Activated T-helper 2 cell treated with anti-CD3 and anti-CD28 coated beads, Interferon-gamma antibody, Interleukin-2, Interleukin-4, amounts not matched to agents 10 μg/mL and 5 μg/mL and 100 μg/mL, durations not matched to agents 14 hours and 24 hours and 36 hours (primary cell): ENCODE measurements at regions not wholly inside any gene's neighbourhood (a gene's known extent, or its start where the extent isn't known, plus 50 kb on each side); places are given as distances from the start of the nearest gene placed in this dataset.
"Not testable (repeated sequence)": the region's sequence is repeated elsewhere in the genome, so short reads cannot be mapped to it uniquely, and the experiment has no call there.

ENCODE experiments used
- DNase-seq: peaks from one replicate; pipeline ENCODE4 v3.0.0; 2021; ENCODE audit warnings: low spot score
- H3K27ac Mint-ChIP-seq: one replicate; pipeline ENCODE4 v1.8.0; 2021; ENCODE audit warnings: mixed read lengths
- H3K27me3 Mint-ChIP-seq: one replicate; pipeline ENCODE4 v1.8.0; 2021; ENCODE audit warnings: low read depth, mixed read lengths
- H3K36me3 Mint-ChIP-seq: one replicate; pipeline ENCODE4 v1.8.0; 2021; ENCODE audit warnings: low read depth, mixed read lengths
- H3K4me1 Mint-ChIP-seq: one replicate; pipeline ENCODE4 v1.8.0; 2021; ENCODE audit warnings: low read depth, mixed read lengths
- H3K4me3 Mint-ChIP-seq: one replicate; pipeline ENCODE4 v1.8.0; 2021; ENCODE audit warnings: low read depth, mild to moderate bottlenecking, moderate library complexity, mixed read lengths
- H3K9me3 Mint-ChIP-seq: one replicate; pipeline ENCODE4 v1.8.0; 2021; ENCODE audit warnings: mixed read lengths
- intact Hi-C: fragments of 100-400 bp; cut with micrococcal nuclease; formaldehyde crosslinking; loops from one replicate; pipeline ENCODE4 v1.15.1; 2023

- Mint-ChIP-seq H3K36me3 (no peaks in the 10 kb centered on the region), H3K9me3 (no peaks in the 10 kb centered on the region), H3K4me3 (no peak overlapping the region), H3K4me1 (no peaks in the 10 kb centered on the region), H3K27me3 (no peaks in the 10 kb centered on the region), H3K27ac (no peak overlapping the region)
- no peak for DNase-seq
- intact Hi-C loops: no loop called here
Observed at GRCh38 chr4:94036964-94037363, 170.7 kb upstream of the SMARCAD1 start.

GRCh38 chr4:94038195-94038594, 169.5 kb upstream of the SMARCAD1 start:
- Mint-ChIP-seq H3K36me3 (no peaks in the 10 kb centered on the region), H3K27ac (no peak overlapping the region), H3K27me3 (no peaks in the 10 kb centered on the region), H3K9me3 (peaks cover 2% of the 10 kb centered on the region), H3K4me1 (no peaks in the 10 kb centered on the region), H3K4me3 (no peak overlapping the region)
- intact Hi-C loops: no loop called here
- DNase-seq: no peak

- Mint-ChIP-seq H3K27ac (no peak overlapping the region), H3K36me3 (no peaks in the 10 kb centered on the region), H3K4me3 (no peak overlapping the region), H3K9me3 (peaks cover 7% of the 10 kb centered on the region), H3K27me3 (no peaks in the 10 kb centered on the region), H3K4me1 (no peaks in the 10 kb centered on the region)
- no peak for DNase-seq
- intact Hi-C loops: no loop called here
Observed at GRCh38 chr4:94039226-94039625, 168.4 kb upstream of the SMARCAD1 start.

- intact Hi-C loops, H3K36me3 Mint-ChIP-seq, H3K27me3 Mint-ChIP-seq, DNase-seq, H3K27ac Mint-ChIP-seq, H3K9me3 Mint-ChIP-seq, H3K4me3 Mint-ChIP-seq, H3K4me1 Mint-ChIP-seq: not testable (repeated sequence)
Observed at GRCh38 chr4:94044471-94044870, 163.2 kb upstream of the SMARCAD1 start.

GRCh38 chr4:94063084-94063483, 144.6 kb upstream of the SMARCAD1 start:
- no peaks in the 10 kb centered on the region for H3K9me3 Mint-ChIP-seq
- H3K36me3 Mint-ChIP-seq: no peaks in the 10 kb centered on the region
- no peak for DNase-seq
- H3K27ac Mint-ChIP-seq: no peak overlapping the region
- no peaks in the 10 kb centered on the region for H3K4me1 Mint-ChIP-seq
- intact Hi-C loops: no loop called here
- no peak overlapping the region for H3K4me3 Mint-ChIP-seq
- no peaks in the 10 kb centered on the region for H3K27me3 Mint-ChIP-seq

- Mint-ChIP-seq H3K27me3 (no peaks in the 10 kb centered on the region), H3K4me3 (no peak overlapping the region), H3K27ac (no peak overlapping the region), H3K36me3 (no peaks in the 10 kb centered on the region), H3K4me1 (no peaks in the 10 kb centered on the region), H3K9me3 (no peaks in the 10 kb centered on the region)
- intact Hi-C loops: no loop called here
- no peak for DNase-seq
Observed at GRCh38 chr4:94068753-94069719, 138.6 kb upstream of the SMARCAD1 start.

- H3K9me3 Mint-ChIP-seq: no peaks in the 10 kb centered on the region
- no peaks in the 10 kb centered on the region for H3K4me1 Mint-ChIP-seq
- intact Hi-C loops: no loop called here
- no peaks in the 10 kb centered on the region for H3K27me3 Mint-ChIP-seq
- no peak overlapping the region for H3K27ac Mint-ChIP-seq
- no peak overlapping the region for H3K4me3 Mint-ChIP-seq
- DNase-seq: no peak
- no peaks in the 10 kb centered on the region for H3K36me3 Mint-ChIP-seq
Observed at GRCh38 chr4:94076498-94076897, 131.2 kb upstream of the SMARCAD1 start.

- intact Hi-C loops: no loop called here
- no peak overlapping the region for H3K4me3 Mint-ChIP-seq
- H3K9me3 Mint-ChIP-seq: peaks cover 7% of the 10 kb centered on the region
- H3K36me3 Mint-ChIP-seq: no peaks in the 10 kb centered on the region
- H3K27me3 Mint-ChIP-seq: no peaks in the 10 kb centered on the region
- H3K4me1 Mint-ChIP-seq: no peaks in the 10 kb centered on the region
- no peak for DNase-seq
- H3K27ac Mint-ChIP-seq: no peak overlapping the region
Observed at GRCh38 chr4:94084155-94084554, 123.5 kb upstream of the SMARCAD1 start.

GRCh38 chr4:94099141-94099540, 108.5 kb upstream of the SMARCAD1 start:
- H3K4me3 Mint-ChIP-seq, H3K27ac Mint-ChIP-seq, H3K4me1 Mint-ChIP-seq, intact Hi-C loops, H3K9me3 Mint-ChIP-seq, DNase-seq, H3K36me3 Mint-ChIP-seq, H3K27me3 Mint-ChIP-seq: not testable (repeated sequence)

- DNase-seq: no peak
- H3K4me3 Mint-ChIP-seq: no peak overlapping the region
- H3K27ac Mint-ChIP-seq: no peak overlapping the region
- H3K4me1 Mint-ChIP-seq: no peaks in the 10 kb centered on the region
- intact Hi-C loops: no loop called here
- peaks cover 2% of the 10 kb centered on the region for H3K27me3 Mint-ChIP-seq
- H3K36me3 Mint-ChIP-seq: no peaks in the 10 kb centered on the region
- no peaks in the 10 kb centered on the region for H3K9me3 Mint-ChIP-seq
Observed at GRCh38 chr4:94112644-94113043, 95.0 kb upstream of the SMARCAD1 start.

- Mint-ChIP-seq H3K9me3 (no peaks in the 10 kb centered on the region), H3K27me3 (peaks cover 2% of the 10 kb centered on the region), H3K4me1 (no peaks in the 10 kb centered on the region), H3K27ac (no peak overlapping the region), H3K36me3 (no peaks in the 10 kb centered on the region), H3K4me3 (no peak overlapping the region)
- DNase-seq: no peak
- intact Hi-C loops: no loop called here
Observed at GRCh38 chr4:94115687-94116086, 92.0 kb upstream of the SMARCAD1 start.

GRCh38 chr4:94116842-94117241, 90.8 kb upstream of the SMARCAD1 start:
- no peaks in the 10 kb centered on the region for H3K36me3 Mint-ChIP-seq
- H3K27ac Mint-ChIP-seq: no peak overlapping the region
- no peaks in the 10 kb centered on the region for H3K4me1 Mint-ChIP-seq
- H3K4me3 Mint-ChIP-seq: no peak overlapping the region
- intact Hi-C loops: no loop called here
- H3K9me3 Mint-ChIP-seq: no peaks in the 10 kb centered on the region
- peaks cover 2% of the 10 kb centered on the region for H3K27me3 Mint-ChIP-seq
- DNase-seq: no peak

- Mint-ChIP-seq H3K4me3 (no peak overlapping the region), H3K27ac (no peak overlapping the region), H3K4me1 (no peaks in the 10 kb centered on the region), H3K9me3 (no peaks in the 10 kb centered on the region), H3K27me3 (peaks cover 2% of the 10 kb centered on the region), H3K36me3 (no peaks in the 10 kb centered on the region)
- DNase-seq: no peak
- intact Hi-C loops: loop anchor here (5.0 kb wide), 1 partner anchor 334 kb away; no protein-coding TSS in a partner anchor
Observed at GRCh38 chr4:94126669-94127068, 81.0 kb upstream of the SMARCAD1 start.
